Right lobe of liver (tissue), 4 donors: ENCODE measurements at regions not wholly inside any gene's neighbourhood (a gene's known extent, or its start where the extent isn't known, plus 50 kb on each side); places are given as distances from the start of the nearest gene placed in this dataset.

Source experiments
- CTCF ChIP-seq, 4 donors: fragments of 200-600 bp in 3 of 4; fragments of 450-650 bp in 1 of 4; IDR thresholded peaks; one replicate each; pipeline versions ENCODE4 v1.5.1 to v1.8.0; 2016 to 2022; ENCODE audit warnings: antibody characterized with exemption in 4 of 4, mild to moderate bottlenecking in 2 of 4
- POLR2A ChIP-seq: fragments of 450-650 bp; IDR thresholded peaks from one replicate; pipeline ENCODE4 v1.6.1; 2017; ENCODE audit warnings: antibody characterized with exemption, mild to moderate bottlenecking
- donor health status: DM: no; HTN: no; CAD: no.
- donor health status: DM: no; HTN: no; CAD: no.
- donor health status: DM: no; HTN: yes; CAD: no.

GRCh38 chr4:54909961-54910360, 215.4 kb downstream of the KDR start:
- TF ChIP-seq POLR2A, result no peak
- TF ChIP-seq CTCF (IDR thresholded peaks at IDR 0.05), result no peak
